Peyer's patch (tissue), 4 donors: ENCODE measurements at regions not wholly inside any gene's neighbourhood (a gene's known extent, or its start where the extent isn't known, plus 50 kb on each side); places are given as distances from the start of the nearest gene placed in this dataset.

ENCODE experiments used
- POLR2A ChIP-seq, 2 donors: fragments of 450-650 bp; IDR thresholded peaks; one replicate each; pipeline ENCODE4 v1.5.1; 2017; ENCODE audit warnings: antibody characterized with exemption in 2 of 2, mild to moderate bottlenecking in 2 of 2, moderate library complexity in 2 of 2
- TF ChIP-seq, protein P1 (sequence below), 6 experiments: fragments of 450-650 bp in 4 of 6; fragments of 200-600 bp in 2 of 6; sonication (generic) in 1 of 6; IDR thresholded peaks; one replicate each; pipeline ENCODE4 v1.5.1; 2017 to 2019; ENCODE audit warnings: antibody characterized with exemption in 6 of 6, mild to moderate bottlenecking in 3 of 6, moderate library complexity in 1 of 6

DNA sequence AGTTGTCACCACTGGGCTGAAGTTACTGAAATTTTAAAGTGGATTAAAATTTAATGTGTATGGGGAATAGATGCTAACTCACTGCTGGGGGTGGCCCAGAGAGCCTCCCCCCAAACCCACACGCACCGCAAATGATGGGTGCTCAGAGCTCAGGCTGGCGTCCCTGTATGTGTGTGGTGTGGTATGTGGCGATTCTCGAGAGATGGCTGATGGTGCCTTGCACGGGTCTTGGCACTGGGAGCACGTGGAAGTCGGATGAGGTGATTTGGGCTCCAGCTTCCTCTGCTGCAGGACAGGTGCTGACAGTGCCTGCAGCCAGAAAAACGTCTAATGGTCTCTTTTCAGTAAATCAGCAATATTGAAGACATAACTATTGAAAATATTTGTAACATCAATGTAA is 1473.3 kb downstream of the TBC1D22A start:
- TF ChIP-seq, protein P1, sequence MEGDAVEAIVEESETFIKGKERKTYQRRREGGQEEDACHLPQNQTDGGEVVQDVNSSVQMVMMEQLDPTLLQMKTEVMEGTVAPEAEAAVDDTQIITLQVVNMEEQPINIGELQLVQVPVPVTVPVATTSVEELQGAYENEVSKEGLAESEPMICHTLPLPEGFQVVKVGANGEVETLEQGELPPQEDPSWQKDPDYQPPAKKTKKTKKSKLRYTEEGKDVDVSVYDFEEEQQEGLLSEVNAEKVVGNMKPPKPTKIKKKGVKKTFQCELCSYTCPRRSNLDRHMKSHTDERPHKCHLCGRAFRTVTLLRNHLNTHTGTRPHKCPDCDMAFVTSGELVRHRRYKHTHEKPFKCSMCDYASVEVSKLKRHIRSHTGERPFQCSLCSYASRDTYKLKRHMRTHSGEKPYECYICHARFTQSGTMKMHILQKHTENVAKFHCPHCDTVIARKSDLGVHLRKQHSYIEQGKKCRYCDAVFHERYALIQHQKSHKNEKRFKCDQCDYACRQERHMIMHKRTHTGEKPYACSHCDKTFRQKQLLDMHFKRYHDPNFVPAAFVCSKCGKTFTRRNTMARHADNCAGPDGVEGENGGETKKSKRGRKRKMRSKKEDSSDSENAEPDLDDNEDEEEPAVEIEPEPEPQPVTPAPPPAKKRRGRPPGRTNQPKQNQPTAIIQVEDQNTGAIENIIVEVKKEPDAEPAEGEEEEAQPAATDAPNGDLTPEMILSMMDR (IDR thresholded peaks at IDR 0.05), result no peak
- TF ChIP-seq POLR2A (IDR thresholded peaks at IDR 0.05), result no peak
